ENCODE measurements at regions not wholly inside any gene's neighbourhood (a gene's known extent, or its start where the extent isn't known, plus 50 kb on each side); places are given as distances from the start of the nearest gene placed in this dataset.

DNA sequence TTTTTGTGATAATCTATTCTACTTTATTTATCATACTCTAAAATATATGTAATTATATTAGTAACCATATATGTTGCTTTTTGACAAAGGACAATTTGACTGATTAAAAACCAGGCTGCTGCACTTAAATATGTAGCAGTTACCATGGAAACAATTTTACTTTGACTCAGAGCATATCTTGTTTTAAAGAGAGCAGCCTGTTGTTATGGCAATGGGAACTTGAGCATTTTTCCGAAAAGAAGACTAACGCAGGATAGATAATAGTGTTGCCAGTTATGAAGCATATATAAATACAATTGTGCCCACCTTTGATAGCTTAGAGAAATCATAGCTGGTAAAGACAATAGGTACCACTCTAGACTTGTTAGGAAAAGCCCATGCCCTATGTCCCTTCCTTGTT is 283.0 kb downstream of the GASK1B start:
- H3K27ac Mint-ChIP-seq = no peak overlapping the region
- H3K4me1 Mint-ChIP-seq = no peaks in the 10 kb centered on the region
- CTCF ChIA-PET = no interaction called here
- no peaks in the 10 kb centered on the region for H3K27me3 Mint-ChIP-seq
- no peaks in the 10 kb centered on the region for H3K9me3 Mint-ChIP-seq
- H3K4me3 Mint-ChIP-seq = no peak overlapping the region
- no peak for DNase-seq
- POLR2A ChIA-PET = no interaction called here
- H3K36me3 Mint-ChIP-seq (ENCODE audit: low read depth) = no peaks in the 10 kb centered on the region

DNA sequence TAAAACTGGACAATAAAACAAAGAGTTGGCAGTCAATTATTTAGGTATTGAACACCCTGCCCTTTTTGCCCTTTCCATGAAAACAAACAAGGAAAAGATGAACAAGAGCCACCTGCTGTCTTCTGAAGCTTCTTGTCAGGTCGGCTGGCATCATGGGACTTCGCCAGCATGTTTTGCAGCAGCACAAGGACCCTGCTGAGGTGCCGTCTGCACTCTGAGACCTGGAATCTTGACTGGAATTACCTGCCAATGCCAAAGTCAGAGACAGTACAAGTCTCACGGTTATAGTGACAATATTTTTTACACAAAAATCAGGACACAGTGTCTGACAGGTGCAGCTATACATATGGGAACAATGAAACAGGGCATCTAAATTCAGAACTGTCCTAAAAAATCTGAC is 284.5 kb downstream of the GASK1B start:
- DNase-seq = no peak
- H3K27ac Mint-ChIP-seq = no peak overlapping the region
- H3K4me1 Mint-ChIP-seq = no peaks in the 10 kb centered on the region
- ChIA-PET POLR2A (no interaction called here), CTCF (no interaction called here)
- no peaks in the 10 kb centered on the region for H3K9me3 Mint-ChIP-seq
- H3K27me3 Mint-ChIP-seq = no peaks in the 10 kb centered on the region
- H3K4me3 Mint-ChIP-seq = no peak overlapping the region
- no peaks in the 10 kb centered on the region for H3K36me3 Mint-ChIP-seq (ENCODE audit: low read depth)

DNA sequence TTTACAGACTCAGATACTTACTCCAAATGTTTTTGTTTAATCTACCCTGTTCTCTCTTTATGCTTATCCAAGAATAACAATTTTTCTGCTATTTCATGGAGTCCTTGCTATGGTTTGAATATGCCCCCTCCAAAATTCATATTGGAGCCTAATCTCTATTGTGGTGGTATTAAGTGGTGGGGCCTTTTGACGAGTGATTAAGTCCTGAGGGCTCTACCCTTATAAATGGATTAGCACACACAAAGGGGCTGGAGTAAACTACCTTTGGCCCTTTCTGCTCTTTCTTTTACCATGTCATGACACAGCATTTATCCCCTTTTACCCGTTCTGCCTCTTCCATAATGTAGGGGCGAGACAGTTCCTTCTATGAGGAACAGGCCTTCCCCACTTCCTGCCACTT is 285.5 kb downstream of the GASK1B start:
- DNase-seq = no peak
- ChIA-PET POLR2A (no interaction called here), CTCF (no interaction called here)
- no peaks in the 10 kb centered on the region for H3K36me3 Mint-ChIP-seq (ENCODE audit: low read depth)
- no peak overlapping the region for H3K4me3 Mint-ChIP-seq
- H3K4me1 Mint-ChIP-seq = no peaks in the 10 kb centered on the region
- no peak overlapping the region for H3K27ac Mint-ChIP-seq
- no peaks in the 10 kb centered on the region for H3K27me3 Mint-ChIP-seq
- H3K9me3 Mint-ChIP-seq = no peaks in the 10 kb centered on the region

GRCh38 chr4:157886645-157887044 is 286.2 kb downstream of the GASK1B start:
- Mint-ChIP-seq H3K4me3 (no peak overlapping the region), H3K27me3 (no peaks in the 10 kb centered on the region), H3K27ac (no peak overlapping the region), H3K9me3 (no peaks in the 10 kb centered on the region), H3K4me1 (no peaks in the 10 kb centered on the region), H3K36me3 (ENCODE audit: low read depth) (no peaks in the 10 kb centered on the region)
- no peak for DNase-seq
- ChIA-PET CTCF (no interaction called here), POLR2A (no interaction called here)

- H3K4me1 Mint-ChIP-seq = no peaks in the 10 kb centered on the region
- no peak overlapping the region for H3K27ac Mint-ChIP-seq
- H3K27me3 Mint-ChIP-seq = no peaks in the 10 kb centered on the region
- no peaks in the 10 kb centered on the region for H3K9me3 Mint-ChIP-seq
- POLR2A ChIA-PET = no interaction called here
- no peaks in the 10 kb centered on the region for H3K36me3 Mint-ChIP-seq (ENCODE audit: low read depth)
- H3K4me3 Mint-ChIP-seq = no peak overlapping the region
- CTCF ChIA-PET = no interaction called here
- no peak for DNase-seq
Observed at GRCh38 chr4:157885811-157886210, 287.0 kb downstream of the GASK1B start.

DNA sequence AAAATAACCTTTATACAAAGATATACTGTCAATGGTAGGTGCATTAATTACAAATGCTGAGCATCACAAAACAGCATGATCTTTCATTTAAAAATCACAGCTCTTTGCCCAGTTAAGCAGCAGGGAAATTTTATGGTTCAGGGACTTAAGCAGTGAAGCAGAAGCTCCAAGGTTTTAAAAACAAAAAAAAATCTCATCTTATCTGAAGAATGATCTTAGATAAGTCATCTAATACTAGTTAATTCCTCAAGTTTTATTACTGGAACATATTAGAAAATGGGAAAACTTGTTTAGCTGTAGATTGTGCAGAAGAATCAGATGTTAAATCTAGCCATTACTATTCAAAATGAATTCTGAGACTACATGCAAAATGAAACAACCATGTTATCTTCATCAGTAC is 289.9 kb downstream of the GASK1B start:
- CTCF ChIA-PET = no interaction called here
- Mint-ChIP-seq H3K27me3 (no peaks in the 10 kb centered on the region), H3K4me1 (no peaks in the 10 kb centered on the region), H3K36me3 (ENCODE audit: low read depth) (no peaks in the 10 kb centered on the region), H3K4me3 (no peak overlapping the region), H3K27ac (no peak overlapping the region), H3K9me3 (no peaks in the 10 kb centered on the region)
- POLR2A ChIA-PET = no interaction called here
- no peak for DNase-seq

DNA sequence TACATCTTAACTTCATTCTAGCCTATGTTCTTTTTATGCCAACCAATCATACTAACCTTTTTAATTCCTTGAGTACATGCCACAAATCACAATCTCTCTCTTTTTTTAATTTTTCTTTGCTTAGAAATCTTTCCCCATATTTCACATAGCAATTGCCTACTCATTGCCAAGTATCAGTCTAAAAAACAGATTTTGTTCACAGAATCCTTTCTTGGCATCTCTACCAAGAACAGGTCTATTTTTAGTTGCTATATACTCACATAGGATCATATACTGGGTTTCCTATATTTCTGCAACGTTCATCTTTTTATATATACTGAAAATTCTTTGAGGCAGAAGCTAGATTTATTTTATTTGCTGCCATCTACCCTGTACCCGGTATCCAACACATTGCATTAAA is 292.1 kb downstream of the GASK1B start:
- DNase-seq = no peak
- ChIA-PET CTCF (no interaction called here), POLR2A (no interaction called here)
- H3K9me3 Mint-ChIP-seq = no peaks in the 10 kb centered on the region
- no peaks in the 10 kb centered on the region for H3K4me1 Mint-ChIP-seq
- no peak overlapping the region for H3K4me3 Mint-ChIP-seq
- H3K36me3 Mint-ChIP-seq (ENCODE audit: low read depth) = no peaks in the 10 kb centered on the region
- no peak overlapping the region for H3K27ac Mint-ChIP-seq
- H3K27me3 Mint-ChIP-seq = no peaks in the 10 kb centered on the region

DNA sequence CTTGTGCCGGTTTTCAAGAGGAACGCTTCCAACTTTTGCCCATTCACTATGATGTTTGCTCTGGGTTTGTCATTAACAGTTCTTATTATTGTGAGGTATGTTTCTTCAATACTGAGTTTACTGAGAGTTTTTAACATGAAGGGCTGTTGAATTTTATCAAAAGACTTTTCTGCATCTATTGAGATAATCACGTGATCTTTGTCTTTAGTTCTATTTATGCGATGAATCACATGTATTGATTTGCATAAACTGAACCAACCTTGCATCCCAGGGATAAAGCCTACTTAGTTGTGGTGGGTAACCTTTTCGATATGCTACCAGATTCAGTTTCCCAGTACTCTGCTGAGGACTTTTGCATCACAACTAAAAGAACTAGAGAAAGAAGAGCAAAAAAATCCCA is 318.0 kb downstream of the GASK1B start:
- no peak for DNase-seq
- ChIA-PET CTCF (no interaction called here), POLR2A (no interaction called here)
- H3K4me3 Mint-ChIP-seq = no peak overlapping the region
- no peaks in the 10 kb centered on the region for H3K4me1 Mint-ChIP-seq
- peaks cover 13% of the 10 kb centered on the region for H3K9me3 Mint-ChIP-seq
- no peaks in the 10 kb centered on the region for H3K27me3 Mint-ChIP-seq
- no peak overlapping the region for H3K27ac Mint-ChIP-seq
- no peaks in the 10 kb centered on the region for H3K36me3 Mint-ChIP-seq (ENCODE audit: low read depth)

GRCh38 chr4:157840648-157841047 is 332.2 kb downstream of the GASK1B start:
- no peaks in the 10 kb centered on the region for H3K27me3 Mint-ChIP-seq
- H3K27ac Mint-ChIP-seq = no peak overlapping the region
- POLR2A ChIA-PET = no interaction called here

GRCh38 chr4:157840034-157840433 is 332.8 kb downstream of the GASK1B start:
- POLR2A ChIA-PET = no interaction called here
- CTCF ChIA-PET = no interaction called here
- no peak for DNase-seq
- Mint-ChIP-seq H3K27ac (no peak overlapping the region), H3K36me3 (ENCODE audit: low read depth) (no peaks in the 10 kb centered on the region), H3K4me3 (no peak overlapping the region), H3K9me3 (no peaks in the 10 kb centered on the region), H3K4me1 (no peaks in the 10 kb centered on the region), H3K27me3 (no peaks in the 10 kb centered on the region)

More at GRCh38 chr4:157840648-157841047, 332.2 kb downstream of the GASK1B start:
- CTCF ChIA-PET = no interaction called here
- Mint-ChIP-seq H3K4me3 (no peak overlapping the region), H3K36me3 (ENCODE audit: low read depth) (no peaks in the 10 kb centered on the region), H3K4me1 (no peaks in the 10 kb centered on the region), H3K9me3 (no peaks in the 10 kb centered on the region)
- DNase-seq = no peak

- H3K36me3 Mint-ChIP-seq (ENCODE audit: low read depth) = no peaks in the 10 kb centered on the region
- no peaks in the 10 kb centered on the region for H3K4me1 Mint-ChIP-seq
- ChIA-PET POLR2A (no interaction called here), CTCF (no interaction called here)
- no peak for DNase-seq
- H3K4me3 Mint-ChIP-seq = no peak overlapping the region
- H3K27ac Mint-ChIP-seq = no peak overlapping the region
- H3K27me3 Mint-ChIP-seq = no peaks in the 10 kb centered on the region
- no peaks in the 10 kb centered on the region for H3K9me3 Mint-ChIP-seq
Observed at GRCh38 chr4:157838366-157838765, 334.5 kb downstream of the GASK1B start.

GRCh38 chr4:157837071-157837703 is 335.6 kb downstream of the GASK1B start:
- H3K36me3 Mint-ChIP-seq (ENCODE audit: low read depth) = no peaks in the 10 kb centered on the region
- POLR2A ChIA-PET = no interaction called here
- no peaks in the 10 kb centered on the region for H3K9me3 Mint-ChIP-seq
- H3K27ac Mint-ChIP-seq = no peak overlapping the region
- no peaks in the 10 kb centered on the region for H3K4me1 Mint-ChIP-seq
- H3K4me3 Mint-ChIP-seq = no peak overlapping the region
- H3K27me3 Mint-ChIP-seq = no peaks in the 10 kb centered on the region
- no peak for DNase-seq
- CTCF ChIA-PET = no interaction called here

DNA sequence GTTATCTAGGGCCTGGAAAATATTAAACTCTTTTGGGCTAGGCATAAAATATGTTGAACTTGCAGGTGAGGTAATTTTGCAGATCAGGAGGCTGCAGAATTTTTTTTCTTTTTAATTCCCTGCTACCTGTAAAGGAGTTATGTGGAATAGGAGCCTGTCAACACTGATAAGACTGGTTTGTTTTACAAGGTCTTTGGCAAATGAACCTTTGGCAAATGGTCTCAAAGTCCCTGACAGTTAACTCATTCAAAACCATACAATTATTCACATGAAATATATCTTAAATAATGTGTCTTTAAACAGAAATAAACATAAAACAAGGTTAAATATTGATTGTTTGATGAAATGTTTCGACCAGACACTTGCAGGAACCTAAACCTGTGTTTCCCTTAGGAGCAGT is 340.2 kb downstream of the GASK1B start:
- H3K27me3 Mint-ChIP-seq = no peaks in the 10 kb centered on the region
- POLR2A ChIA-PET = no interaction called here

DNA sequence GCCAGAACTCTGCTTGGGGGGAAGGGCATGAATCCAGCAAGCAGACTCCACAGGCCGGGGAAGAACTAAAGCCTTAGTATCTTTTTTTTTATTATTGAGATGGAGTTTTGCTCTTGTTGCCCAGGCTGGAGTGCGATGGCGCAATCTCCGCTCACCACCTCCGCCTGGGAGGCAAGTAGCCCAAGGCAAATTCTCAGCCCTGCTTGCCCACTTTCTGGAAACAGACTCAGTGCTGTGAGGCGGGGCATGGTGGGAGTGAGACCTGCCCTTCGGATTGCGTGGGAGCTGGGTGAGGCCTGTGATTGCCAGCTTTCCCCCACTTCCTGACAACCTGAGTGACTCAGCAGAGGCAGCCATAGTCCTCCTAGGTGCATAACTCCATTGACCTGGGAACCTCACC is 348.8 kb downstream of the GASK1B start:
- POLR2A ChIA-PET = no interaction called here
- no peaks in the 10 kb centered on the region for H3K27me3 Mint-ChIP-seq
- CTCF ChIA-PET = no interaction called here
- no peak overlapping the region for H3K27ac Mint-ChIP-seq
- H3K4me3 Mint-ChIP-seq = no peak overlapping the region
- H3K4me1 Mint-ChIP-seq = no peaks in the 10 kb centered on the region
- H3K9me3 Mint-ChIP-seq = peaks cover 16% of the 10 kb centered on the region
- H3K36me3 Mint-ChIP-seq (ENCODE audit: low read depth) = no peaks in the 10 kb centered on the region
- DNase-seq = no peak

More for the DNA sequence above, 340.2 kb downstream of the GASK1B start:
- H3K4me3 Mint-ChIP-seq = no peak overlapping the region
- CTCF ChIA-PET = no interaction called here
- no peaks in the 10 kb centered on the region for H3K36me3 Mint-ChIP-seq (ENCODE audit: low read depth)
- DNase-seq = no peak
- H3K4me1 Mint-ChIP-seq = no peaks in the 10 kb centered on the region
- peaks cover 2% of the 10 kb centered on the region for H3K9me3 Mint-ChIP-seq
- no peak overlapping the region for H3K27ac Mint-ChIP-seq

GRCh38 chr4:157821814-157822213 is 351.0 kb downstream of the GASK1B start:
- DNase-seq = no peak
- Mint-ChIP-seq H3K36me3 (ENCODE audit: low read depth) (no peaks in the 10 kb centered on the region), H3K4me1 (no peaks in the 10 kb centered on the region), H3K27me3 (no peaks in the 10 kb centered on the region), H3K27ac (no peak overlapping the region), H3K9me3 (peaks cover 14% of the 10 kb centered on the region), H3K4me3 (no peak overlapping the region)
- POLR2A ChIA-PET = no interaction called here
- CTCF ChIA-PET = no interaction called here

Measured in activated CD4-positive, alpha-beta memory T cell treated with anti-CD3 and anti-CD28 coated beads, Interleukin-2, amount 10 ng/mL, durations not matched to agents 7 days and 5 days (primary cell).